ENCODE measurements at regions not wholly inside any gene's neighbourhood (a gene's known extent, or its start where the extent isn't known, plus 50 kb on each side); places are given as distances from the start of the nearest gene placed in this dataset.

DNA sequence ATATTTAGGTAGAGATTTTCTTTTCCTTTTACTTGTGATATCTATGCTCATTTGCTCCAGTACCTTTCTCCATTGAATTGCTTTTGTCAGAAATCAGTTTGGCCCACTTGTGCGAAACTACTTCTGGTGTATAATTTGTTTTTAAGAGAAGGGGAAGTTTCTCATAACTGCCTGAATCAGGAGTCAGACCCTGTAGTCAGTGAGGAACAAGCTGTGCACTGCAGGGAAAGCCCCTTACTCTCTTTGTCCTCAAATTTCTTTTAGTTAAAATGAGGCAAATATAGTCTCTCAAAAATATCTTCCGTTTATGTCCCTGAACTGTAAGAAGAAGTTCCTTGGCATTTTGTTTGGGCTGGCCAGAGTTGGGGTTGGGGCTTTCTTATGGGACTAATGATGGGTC lies 109.9 kb downstream of the ZFY start:
- TF ChIP-seq, protein P1, sequence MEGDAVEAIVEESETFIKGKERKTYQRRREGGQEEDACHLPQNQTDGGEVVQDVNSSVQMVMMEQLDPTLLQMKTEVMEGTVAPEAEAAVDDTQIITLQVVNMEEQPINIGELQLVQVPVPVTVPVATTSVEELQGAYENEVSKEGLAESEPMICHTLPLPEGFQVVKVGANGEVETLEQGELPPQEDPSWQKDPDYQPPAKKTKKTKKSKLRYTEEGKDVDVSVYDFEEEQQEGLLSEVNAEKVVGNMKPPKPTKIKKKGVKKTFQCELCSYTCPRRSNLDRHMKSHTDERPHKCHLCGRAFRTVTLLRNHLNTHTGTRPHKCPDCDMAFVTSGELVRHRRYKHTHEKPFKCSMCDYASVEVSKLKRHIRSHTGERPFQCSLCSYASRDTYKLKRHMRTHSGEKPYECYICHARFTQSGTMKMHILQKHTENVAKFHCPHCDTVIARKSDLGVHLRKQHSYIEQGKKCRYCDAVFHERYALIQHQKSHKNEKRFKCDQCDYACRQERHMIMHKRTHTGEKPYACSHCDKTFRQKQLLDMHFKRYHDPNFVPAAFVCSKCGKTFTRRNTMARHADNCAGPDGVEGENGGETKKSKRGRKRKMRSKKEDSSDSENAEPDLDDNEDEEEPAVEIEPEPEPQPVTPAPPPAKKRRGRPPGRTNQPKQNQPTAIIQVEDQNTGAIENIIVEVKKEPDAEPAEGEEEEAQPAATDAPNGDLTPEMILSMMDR (conservative IDR thresholded peaks at IDR 0.05; ENCODE audit: low read depth, low read length): no peak
- TF ChIP-seq EZH2 (IDR thresholded peaks at IDR 0.05; ENCODE audit: low read length, unreplicated experiment) (no peak), EZH2phosphoT487 (IDR thresholded peaks at IDR 0.05; ENCODE audit: borderline replicate concordance, low read length) (no peak)

Measured in PC-3 (cell line).